OCI-LY1 (cell line): ENCODE measurements at regions not wholly inside any gene's neighbourhood (a gene's known extent, or its start where the extent isn't known, plus 50 kb on each side); places are given as distances from the start of the nearest gene placed in this dataset.
"Not testable (repeated sequence)": the region's sequence is repeated elsewhere in the genome, so short reads cannot be mapped to it uniquely, and the experiment has no call there.

Experiments used
- H2AFZ ChIP-seq: fragments of 200-600 bp; sonication (generic), shearing (Covaris generic); 2 replicates; pipeline ENCODE4 v1.6.0; 2014; ENCODE audit warnings: antibody characterized with exemption, mild to moderate bottlenecking, low read length
- H3F3A ChIP-seq: fragments of 200-600 bp; sonication (generic), shearing (Covaris generic); 2 replicates; pipeline ENCODE4 v1.6.0; 2014; ENCODE audit warnings: mild to moderate bottlenecking, antibody characterized with exemption, low read length, moderate library complexity; ENCODE audit not compliant: insufficient read depth
- H3K27ac ChIP-seq: fragments of 200-600 bp; sonication (generic); 2 replicates; pipeline ENCODE4 v1.5.1; 2014; ENCODE audit warnings: low read length, mixed run types, mild to moderate bottlenecking, low read depth; ENCODE audit not compliant: poor library complexity, severe bottlenecking
- H3K27me3 ChIP-seq: fragments of 200-600 bp; sonication (generic); 2 replicates; pipeline ENCODE4 v1.6.0; 2014; ENCODE audit warnings: antibody characterized with exemption, mild to moderate bottlenecking, low read length, moderate library complexity; ENCODE audit not compliant: insufficient read depth
- H3K36me3 ChIP-seq: fragments of 200-600 bp; sonication (generic); 2 replicates; pipeline ENCODE4 v1.6.1; 2014; ENCODE audit warnings: mild to moderate bottlenecking, antibody characterized with exemption, low read length, moderate library complexity, mixed read lengths; ENCODE audit not compliant: insufficient read depth
- H3K4me1 ChIP-seq: fragments of 200-600 bp; sonication (generic); 2 replicates; pipeline ENCODE4 v1.5.1; 2014; ENCODE audit warnings: mild to moderate bottlenecking, low read length, moderate library complexity; ENCODE audit not compliant: insufficient read depth, severe bottlenecking
- H3K4me2 ChIP-seq: fragments of 200-600 bp; sonication (generic), shearing (Covaris generic); 2 replicates; pipeline ENCODE4 v1.6.1; 2014; ENCODE audit warnings: low read length
- H3K4me3 ChIP-seq: fragments of 200-600 bp; sonication (generic); 2 replicates; pipeline ENCODE4 v1.5.1; 2014; ENCODE audit warnings: low read length, low read depth, mild to moderate bottlenecking, mixed read lengths; ENCODE audit not compliant: poor library complexity, severe bottlenecking
- H3K79me2 ChIP-seq: fragments of 200-600 bp; shearing (Covaris generic); 2 replicates; pipeline ENCODE4 v1.6.1; 2016; ENCODE audit warnings: mixed run types, low read length, mixed read lengths; ENCODE audit not compliant: insufficient read depth
- H3K9ac ChIP-seq: fragments of 200-600 bp; sonication (generic), shearing (Covaris generic); 2 replicates; pipeline ENCODE4 v1.6.1; 2014; ENCODE audit warnings: mild to moderate bottlenecking, low read length, mixed read lengths
- H3K9me2 ChIP-seq: fragments of 200-600 bp; sonication (generic), shearing (Covaris generic); 2 replicates; pipeline ENCODE4 v1.6.1; 2014; ENCODE audit warnings: low read depth, mild to moderate bottlenecking, low read length, mixed read lengths
- H3K9me3 ChIP-seq: fragments of 200-600 bp; shearing (Covaris generic); 2 replicates; pipeline ENCODE4 v1.6.1; 2014; ENCODE audit warnings: low read length, mixed read lengths
- H4K20me1 ChIP-seq: fragments of 200-600 bp; sonication (generic), shearing (Covaris generic); 2 replicates; pipeline ENCODE4 v1.6.0; 2016; ENCODE audit warnings: mild to moderate bottlenecking, low read length; ENCODE audit not compliant: insufficient read depth
- CTCF ChIP-seq: fragments of 200-600 bp; sonication (generic), shearing (Covaris generic); IDR thresholded peaks from 2 replicates; pipeline ENCODE4 v1.5.1; 2017; ENCODE audit warnings: mild to moderate bottlenecking, antibody characterized with exemption, low read length, moderate library complexity, mixed read lengths
- EZH2 ChIP-seq: fragments of 200-600 bp; sonication (generic), shearing (Covaris generic); IDR thresholded peaks from 2 replicates; pipeline ENCODE4 v1.8.0; 2017; ENCODE audit warnings: borderline replicate concordance, mixed run types, mild to moderate bottlenecking, antibody characterized with exemption, low read length, moderate library complexity, mixed read lengths

- H3K36me3 ChIP-seq, result no peaks in the 10 kb centered on the region
- H3F3A ChIP-seq, result no peaks in the 10 kb centered on the region
- H3K9ac ChIP-seq, result no peak overlapping the region
- H3K4me2 ChIP-seq, result no peak overlapping the region
- no peaks in the 10 kb centered on the region for H3K79me2 ChIP-seq
- H3K4me3 ChIP-seq, result no peak overlapping the region
- no peaks in the 10 kb centered on the region for H3K27me3 ChIP-seq
- H4K20me1 ChIP-seq, result no peaks in the 10 kb centered on the region
- H2AFZ ChIP-seq, result no peak overlapping the region
- H3K27ac ChIP-seq, result no peak overlapping the region
- H3K9me3 ChIP-seq, result no peaks in the 10 kb centered on the region
- TF ChIP-seq CTCF (no peak), EZH2 (no peak)
- H3K4me1 ChIP-seq, result no peaks in the 10 kb centered on the region
- H3K9me2 ChIP-seq, result no peaks in the 10 kb centered on the region
Measured at GRCh38 chr2:22450831-22451230, 934.1 kb upstream of the KLHL29 start.

GRCh38 chr2:22454826-22455485 lies 930.0 kb upstream of the KLHL29 start:
- no peaks in the 10 kb centered on the region for H3K9me2 ChIP-seq
- H3K9me3 ChIP-seq, result no peaks in the 10 kb centered on the region
- H3K4me2 ChIP-seq, result no peak overlapping the region
- no peak overlapping the region for H3K27ac ChIP-seq
- no peak overlapping the region for H3K4me3 ChIP-seq
- H3F3A ChIP-seq, result no peaks in the 10 kb centered on the region
- no peaks in the 10 kb centered on the region for H3K79me2 ChIP-seq
- H3K9ac ChIP-seq, result no peak overlapping the region
- no peak overlapping the region for H2AFZ ChIP-seq
- H3K27me3 ChIP-seq, result no peaks in the 10 kb centered on the region
- no peaks in the 10 kb centered on the region for H3K36me3 ChIP-seq
- no peaks in the 10 kb centered on the region for H4K20me1 ChIP-seq
- TF ChIP-seq CTCF (no peak), EZH2 (no peak)
- no peaks in the 10 kb centered on the region for H3K4me1 ChIP-seq

GRCh38 chr2:22458440-22458839 lies 926.5 kb upstream of the KLHL29 start:
- Histone ChIP-seq H3K79me2 (no peaks in the 10 kb centered on the region), H2AFZ (no peak overlapping the region), H3K36me3 (no peaks in the 10 kb centered on the region), H3K4me2 (no peak overlapping the region), H3K9me3 (no peaks in the 10 kb centered on the region), H3K4me1 (no peaks in the 10 kb centered on the region), H3F3A (no peaks in the 10 kb centered on the region), H3K9ac (no peak overlapping the region), H4K20me1 (no peaks in the 10 kb centered on the region), H3K27me3 (no peaks in the 10 kb centered on the region), H3K27ac (no peak overlapping the region), H3K9me2 (no peaks in the 10 kb centered on the region), H3K4me3 (no peak overlapping the region)
- TF ChIP-seq EZH2 (no peak), CTCF (no peak)

- H2AFZ ChIP-seq, H3K9me3 ChIP-seq, H4K20me1 ChIP-seq, H3K79me2 ChIP-seq, H3K27me3 ChIP-seq, H3K4me2 ChIP-seq, H3K9me2 ChIP-seq, H3K4me1 ChIP-seq, H3K4me3 ChIP-seq, H3K27ac ChIP-seq, H3K36me3 ChIP-seq, H3F3A ChIP-seq, H3K9ac ChIP-seq: not testable (repeated sequence)
Measured at GRCh38 chr2:22475103-22475502, 909.9 kb upstream of the KLHL29 start.
